HCT116 (cell line): ENCODE measurements at regions not wholly inside any gene's neighbourhood (a gene's known extent, or its start where the extent isn't known, plus 50 kb on each side); places are given as distances from the start of the nearest gene placed in this dataset.

Source experiments
- ATF3 ChIP-seq: IDR thresholded peaks from 2 replicates; pipeline ENCODE4 v1.6.1; 2012
- CTCF ChIP-seq, 3 experiments: fragments of 200-600 bp in 1 of 3; sonication (generic) in 1 of 3; IDR thresholded peaks in 2 of 3; conservative IDR thresholded peaks in 1 of 3; 2 replicates each; pipeline ENCODE4 v1.5.1; 2012 to 2017; ENCODE audit warnings: low read depth in 2 of 3, low read length in 2 of 3, antibody characterized with exemption in 1 of 3, borderline replicate concordance in 1 of 3, control low read depth in 1 of 3, mild to moderate bottlenecking in 1 of 3, mixed read lengths in 1 of 3, mixed run types in 1 of 3, moderate library complexity in 1 of 3; ENCODE audit not compliant: insufficient read depth in 1 of 3
- EZH2 ChIP-seq: fragments of 200-600 bp; sonication (generic); IDR thresholded peaks from 2 replicates; pipeline ENCODE4 v1.6.1; 2017; ENCODE audit warnings: antibody characterized with exemption, mixed run types
- POLR2A ChIP-seq: IDR thresholded peaks from 2 replicates; pipeline ENCODE4 v1.7.0; 2011; ENCODE audit warnings: borderline replicate concordance; ENCODE audit not compliant: insufficient read depth, insufficient read length; ENCODE audit errors: extremely low read depth

- TF ChIP-seq EZH2 (no peak), ATF3 (no peak), POLR2A (no peak), CTCF (IDR thresholded peaks at IDR 0.05 in 2 of 3, conservative IDR thresholded peaks at IDR 0.05 in 1 of 3; ENCODE audit: borderline replicate concordance in 1 of 3, insufficient read depth in 1 of 3, low read depth in 2 of 3, low read length in 2 of 3) (no peak)
Observed at GRCh38 chr12:45102818-45103217, 51.9 kb upstream of the DBX2 start.
